ENCODE measurements at regions not wholly inside any gene's neighbourhood (a gene's known extent, or its start where the extent isn't known, plus 50 kb on each side); places are given as distances from the start of the nearest gene placed in this dataset.

- H3K4me3 ChIP-seq (replicated peaks in 1 of 3; ENCODE audit: insufficient read depth in 1 of 3, low read depth in 1 of 3, low read length in 3 of 3): no peak overlapping the region
- no peak for TF ChIP-seq GATA2 (IDR thresholded peaks at IDR 0.05; ENCODE audit: insufficient read depth, insufficient read length, low read depth, low read length)
- no peak for TF ChIP-seq CTCF (IDR thresholded peaks at IDR 0.05; ENCODE audit: extremely low read depth in 1 of 2, insufficient read depth in 1 of 2, low read depth in 1 of 2, low read length in 2 of 2)
- TF ChIP-seq POLR2AphosphoS5 (IDR thresholded peaks at IDR 0.05; ENCODE audit: insufficient read depth, low read depth, low read length): no peak
- no peak for TF ChIP-seq JUN (IDR thresholded peaks at IDR 0.05; ENCODE audit: borderline replicate concordance, insufficient read depth, insufficient read length, low read depth)
- TF ChIP-seq FOS (IDR thresholded peaks at IDR 0.05; ENCODE audit: borderline replicate concordance, insufficient read depth, low read length): no peak
- no peak for TF ChIP-seq MYC (IDR thresholded peaks at IDR 0.05; ENCODE audit: low read depth, low read length)
- no peak for TF ChIP-seq MAX (IDR thresholded peaks at IDR 0.05; ENCODE audit: insufficient read depth, insufficient read length)
- no peak for TF ChIP-seq POLR2A (IDR thresholded peaks at IDR 0.05; ENCODE audit: low read depth, low read length)
- no peak for TF ChIP-seq EZH2 (IDR thresholded peaks at IDR 0.05; ENCODE audit: borderline replicate concordance, low read depth, low read length, severe bottlenecking)
- no peaks in the 10 kb centered on the region for H3K4me1 ChIP-seq (ENCODE audit: control insufficient read depth, extremely low read depth, insufficient read depth, low read length)
- no peak overlapping the region for H3K27ac ChIP-seq (ENCODE audit: insufficient read depth, low read depth, low read length)
- CTCF ChIA-PET: no interaction called here
- DNase-seq (ENCODE audit: low read depth, low spot score) (no peak), FAIRE-seq (no peak)
- intact Hi-C loops (cut with micrococcal nuclease) (no loop called here), dilution Hi-C loops (cut with MboI; ENCODE audit: extremely low pct_ligation_motif_present, low sequenced_read_pairs) (no loop called here)
- no peaks in the 10 kb centered on the region for H3K27me3 ChIP-seq (ENCODE audit: control insufficient read depth in 2 of 2, insufficient read depth in 2 of 2, low read length in 2 of 2)
- no peak overlapping the region for H3K9ac ChIP-seq (replicated peaks; ENCODE audit: extremely low read depth, insufficient read depth, low read length)
- no peaks in the 10 kb centered on the region for H3K9me1 ChIP-seq (replicated peaks; ENCODE audit: control insufficient read depth, extremely low read depth, insufficient read depth, low read length)
- H4K20me1 ChIP-seq (replicated peaks; ENCODE audit: control insufficient read depth, extremely low read depth, insufficient read depth, low read length): no peaks in the 10 kb centered on the region
- H3K9me3 ChIP-seq (replicated peaks; ENCODE audit: control insufficient read depth, insufficient read depth, low read length): no peaks in the 10 kb centered on the region
- no peak overlapping the region for H2AFZ ChIP-seq (ENCODE audit: low read depth, low read length)
- no peaks in the 10 kb centered on the region for H3K79me2 ChIP-seq (ENCODE audit: control insufficient read depth, insufficient read depth, low read length)
- no peak overlapping the region for H3K4me2 ChIP-seq (ENCODE audit: insufficient read depth, low read length)
- BruUV-seq (replicated peaks): no TSS peak
- POLR2A ChIA-PET: no interaction called here
- no peaks in the 10 kb centered on the region for H3K36me3 ChIP-seq (ENCODE audit: control insufficient read depth in 2 of 2, extremely low read depth in 1 of 2, insufficient read depth in 2 of 2, low read length in 2 of 2)
Measured at GRCh38 chr9:31623511-31623910, 760.9 kb upstream of the ACO1 start.
